ENCODE measurements at regions not wholly inside any gene's neighbourhood (a gene's known extent, or its start where the extent isn't known, plus 50 kb on each side); places are given as distances from the start of the nearest gene placed in this dataset.

GRCh38 chr4:3343358-3343757, 50.5 kb downstream of the RGS12 start:
- no peak overlapping the region for H3K4me3 Mint-ChIP-seq (ENCODE audit: low read depth)
- TF ChIP-seq, protein P1, sequence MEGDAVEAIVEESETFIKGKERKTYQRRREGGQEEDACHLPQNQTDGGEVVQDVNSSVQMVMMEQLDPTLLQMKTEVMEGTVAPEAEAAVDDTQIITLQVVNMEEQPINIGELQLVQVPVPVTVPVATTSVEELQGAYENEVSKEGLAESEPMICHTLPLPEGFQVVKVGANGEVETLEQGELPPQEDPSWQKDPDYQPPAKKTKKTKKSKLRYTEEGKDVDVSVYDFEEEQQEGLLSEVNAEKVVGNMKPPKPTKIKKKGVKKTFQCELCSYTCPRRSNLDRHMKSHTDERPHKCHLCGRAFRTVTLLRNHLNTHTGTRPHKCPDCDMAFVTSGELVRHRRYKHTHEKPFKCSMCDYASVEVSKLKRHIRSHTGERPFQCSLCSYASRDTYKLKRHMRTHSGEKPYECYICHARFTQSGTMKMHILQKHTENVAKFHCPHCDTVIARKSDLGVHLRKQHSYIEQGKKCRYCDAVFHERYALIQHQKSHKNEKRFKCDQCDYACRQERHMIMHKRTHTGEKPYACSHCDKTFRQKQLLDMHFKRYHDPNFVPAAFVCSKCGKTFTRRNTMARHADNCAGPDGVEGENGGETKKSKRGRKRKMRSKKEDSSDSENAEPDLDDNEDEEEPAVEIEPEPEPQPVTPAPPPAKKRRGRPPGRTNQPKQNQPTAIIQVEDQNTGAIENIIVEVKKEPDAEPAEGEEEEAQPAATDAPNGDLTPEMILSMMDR (IDR thresholded peaks at IDR 0.05; ENCODE audit: unreplicated experiment) = no peak
- no peaks in the 10 kb centered on the region for H3K27me3 Mint-ChIP-seq

GRCh38 chr4:3344104-3344503, 51.3 kb downstream of the RGS12 start:
- peaks cover 7% of the 10 kb centered on the region for H3K36me3 Mint-ChIP-seq (ENCODE audit: insufficient read depth)
- H3K4me3 Mint-ChIP-seq (ENCODE audit: low read depth) = no peak overlapping the region
- DNase-seq (ENCODE audit: low spot score, unreplicated experiment) = no peak
- no peak overlapping the region for H3K27ac Mint-ChIP-seq
- H3K27me3 Mint-ChIP-seq = no peaks in the 10 kb centered on the region
- peaks cover 24% of the 10 kb centered on the region for H3K4me1 Mint-ChIP-seq (ENCODE audit: low read depth)
- H3K9me3 Mint-ChIP-seq (ENCODE audit: low read depth) = no peaks in the 10 kb centered on the region
- TF ChIP-seq, protein P1 (IDR thresholded peaks at IDR 0.05; ENCODE audit: unreplicated experiment) = no peak

More at GRCh38 chr4:3343358-3343757, 50.5 kb downstream of the RGS12 start:
- DNase-seq (ENCODE audit: low spot score, unreplicated experiment) = no peak
- H3K27ac Mint-ChIP-seq = no peak overlapping the region
- no peaks in the 10 kb centered on the region for H3K9me3 Mint-ChIP-seq (ENCODE audit: low read depth)
- peaks cover 9% of the 10 kb centered on the region for H3K36me3 Mint-ChIP-seq (ENCODE audit: insufficient read depth)
- H3K4me1 Mint-ChIP-seq (ENCODE audit: low read depth) = peaks cover 25% of the 10 kb centered on the region

GRCh38 chr4:3344596-3344995, 51.8 kb downstream of the RGS12 start:
- DNase-seq (ENCODE audit: low spot score, unreplicated experiment) = no peak
- Mint-ChIP-seq H3K27me3 (no peaks in the 10 kb centered on the region), H3K4me1 (ENCODE audit: low read depth) (peaks cover 21% of the 10 kb centered on the region), H3K9me3 (ENCODE audit: low read depth) (no peaks in the 10 kb centered on the region), H3K36me3 (ENCODE audit: insufficient read depth) (peaks cover 7% of the 10 kb centered on the region), H3K27ac (no peak overlapping the region), H3K4me3 (ENCODE audit: low read depth) (no peak overlapping the region)
- TF ChIP-seq, protein P1 (IDR thresholded peaks at IDR 0.05; ENCODE audit: unreplicated experiment) = no peak

DNA sequence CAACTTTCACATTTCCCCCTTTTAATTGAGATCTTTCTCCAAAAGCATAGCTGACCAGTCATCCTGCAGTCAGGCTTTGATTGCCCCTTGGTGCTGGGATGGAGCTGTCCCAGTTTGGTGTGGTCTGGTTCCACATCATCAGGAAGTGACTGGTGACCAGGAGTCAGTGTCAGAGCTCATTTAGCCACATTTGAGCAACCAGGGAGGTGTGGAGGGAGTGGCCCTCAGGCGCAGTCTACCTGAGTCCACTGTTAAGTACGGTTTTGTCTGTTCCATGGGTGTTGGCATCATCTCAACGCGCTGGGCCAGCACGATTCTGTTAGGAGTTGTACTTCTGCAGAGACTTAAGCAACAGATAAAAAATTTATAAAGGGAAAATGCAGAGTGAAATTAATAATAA, 52.6 kb downstream of the RGS12 start:
- no peak overlapping the region for H3K27ac Mint-ChIP-seq
- H3K9me3 Mint-ChIP-seq (ENCODE audit: low read depth) = no peaks in the 10 kb centered on the region
- H3K4me1 Mint-ChIP-seq (ENCODE audit: low read depth) = peaks cover 14% of the 10 kb centered on the region
- no peak overlapping the region for H3K4me3 Mint-ChIP-seq (ENCODE audit: low read depth)
- TF ChIP-seq, protein P1 (IDR thresholded peaks at IDR 0.05; ENCODE audit: unreplicated experiment) = no peak
- H3K27me3 Mint-ChIP-seq = no peaks in the 10 kb centered on the region
- DNase-seq (ENCODE audit: low spot score, unreplicated experiment) = no peak
- peaks cover 7% of the 10 kb centered on the region for H3K36me3 Mint-ChIP-seq (ENCODE audit: insufficient read depth)

DNA sequence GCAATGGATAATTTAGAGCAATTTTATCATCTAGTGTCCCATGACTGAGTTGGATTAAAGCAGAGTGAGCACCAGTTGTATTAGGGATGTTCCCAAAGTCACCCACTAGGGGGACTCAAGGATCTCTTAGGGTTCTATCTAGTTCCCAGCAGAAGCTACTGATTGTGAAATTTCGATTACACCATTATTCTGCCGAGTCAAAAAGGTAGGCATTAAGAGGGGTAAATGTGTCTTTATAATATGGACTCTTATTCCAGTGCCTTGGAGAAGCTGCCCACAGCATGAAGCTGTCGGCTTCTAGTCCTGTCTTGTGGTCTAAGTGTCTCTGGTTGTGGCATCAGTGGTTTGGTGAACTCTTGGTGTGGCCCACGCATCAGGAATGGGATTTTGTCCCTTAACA, 53.3 kb downstream of the RGS12 start:
- Mint-ChIP-seq H3K36me3 (ENCODE audit: insufficient read depth) (peaks cover 7% of the 10 kb centered on the region), H3K9me3 (ENCODE audit: low read depth) (no peaks in the 10 kb centered on the region), H3K4me3 (ENCODE audit: low read depth) (no peak overlapping the region), H3K27me3 (no peaks in the 10 kb centered on the region), H3K27ac (no peak overlapping the region), H3K4me1 (ENCODE audit: low read depth) (peaks cover 14% of the 10 kb centered on the region)
- TF ChIP-seq, protein P1 (IDR thresholded peaks at IDR 0.05; ENCODE audit: unreplicated experiment) = peak; percentile 85
- no peak for DNase-seq (ENCODE audit: low spot score, unreplicated experiment)
